ENCODE measurements at regions not wholly inside any gene's neighbourhood (a gene's known extent, or its start where the extent isn't known, plus 50 kb on each side); places are given as distances from the start of the nearest gene placed in this dataset.

DNA sequence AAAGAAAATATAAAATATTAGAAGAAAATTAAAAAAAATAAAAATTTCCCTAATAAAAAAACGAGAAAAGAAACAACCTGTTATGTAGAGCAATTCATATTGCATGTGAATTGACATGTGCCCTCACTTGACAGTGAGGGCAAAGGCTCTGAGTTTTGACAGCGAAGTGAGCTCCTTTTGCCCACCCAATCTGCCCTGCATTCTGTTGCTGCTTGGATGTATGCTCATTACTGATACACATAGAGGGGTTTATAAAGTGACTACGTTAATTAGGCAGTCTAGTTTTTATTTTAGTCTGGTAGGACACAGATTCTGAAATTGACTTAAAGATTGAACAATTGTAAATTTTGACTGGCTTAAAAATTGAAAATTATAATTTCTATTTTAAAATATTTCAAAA lies 949.4 kb downstream of the TLE4 start:
- no peak overlapping the region for H3K4me3 ChIP-seq (ENCODE audit: low read depth in 2 of 2, low read length in 2 of 2)
- no peaks in the 10 kb centered on the region for H3K9me3 ChIP-seq (ENCODE audit: control insufficient read depth, insufficient read depth, low read depth, low read length)
- H3K4me1 ChIP-seq (ENCODE audit: control insufficient read depth, insufficient read depth, low read length): no peaks in the 10 kb centered on the region
- no peaks in the 10 kb centered on the region for H3K27me3 ChIP-seq (ENCODE audit: control insufficient read depth, insufficient read depth, low read length)
- ATAC-seq: no peak
- H3K27ac ChIP-seq (ENCODE audit: low read length): no peak overlapping the region
- intact Hi-C loops (cut with micrococcal nuclease; ENCODE audit: unreplicated experiment): no loop called here
- BruUV-seq (replicated peaks): no TSS peak
- TF ChIP-seq POLR2AphosphoS5 (IDR thresholded peaks at IDR 0.05; ENCODE audit: low read depth, low read length) (no peak), TCF7L2 (IDR thresholded peaks at IDR 0.05; ENCODE audit: low read depth, low read length) (no peak), SIN3A (IDR thresholded peaks at IDR 0.05; ENCODE audit: borderline replicate concordance, insufficient read depth, low read depth, low read length) (no peak)
- TF ChIP-seq, protein P1, sequence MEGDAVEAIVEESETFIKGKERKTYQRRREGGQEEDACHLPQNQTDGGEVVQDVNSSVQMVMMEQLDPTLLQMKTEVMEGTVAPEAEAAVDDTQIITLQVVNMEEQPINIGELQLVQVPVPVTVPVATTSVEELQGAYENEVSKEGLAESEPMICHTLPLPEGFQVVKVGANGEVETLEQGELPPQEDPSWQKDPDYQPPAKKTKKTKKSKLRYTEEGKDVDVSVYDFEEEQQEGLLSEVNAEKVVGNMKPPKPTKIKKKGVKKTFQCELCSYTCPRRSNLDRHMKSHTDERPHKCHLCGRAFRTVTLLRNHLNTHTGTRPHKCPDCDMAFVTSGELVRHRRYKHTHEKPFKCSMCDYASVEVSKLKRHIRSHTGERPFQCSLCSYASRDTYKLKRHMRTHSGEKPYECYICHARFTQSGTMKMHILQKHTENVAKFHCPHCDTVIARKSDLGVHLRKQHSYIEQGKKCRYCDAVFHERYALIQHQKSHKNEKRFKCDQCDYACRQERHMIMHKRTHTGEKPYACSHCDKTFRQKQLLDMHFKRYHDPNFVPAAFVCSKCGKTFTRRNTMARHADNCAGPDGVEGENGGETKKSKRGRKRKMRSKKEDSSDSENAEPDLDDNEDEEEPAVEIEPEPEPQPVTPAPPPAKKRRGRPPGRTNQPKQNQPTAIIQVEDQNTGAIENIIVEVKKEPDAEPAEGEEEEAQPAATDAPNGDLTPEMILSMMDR (IDR thresholded peaks at IDR 0.05): no peak
- TF ChIP-seq, protein P2, sequence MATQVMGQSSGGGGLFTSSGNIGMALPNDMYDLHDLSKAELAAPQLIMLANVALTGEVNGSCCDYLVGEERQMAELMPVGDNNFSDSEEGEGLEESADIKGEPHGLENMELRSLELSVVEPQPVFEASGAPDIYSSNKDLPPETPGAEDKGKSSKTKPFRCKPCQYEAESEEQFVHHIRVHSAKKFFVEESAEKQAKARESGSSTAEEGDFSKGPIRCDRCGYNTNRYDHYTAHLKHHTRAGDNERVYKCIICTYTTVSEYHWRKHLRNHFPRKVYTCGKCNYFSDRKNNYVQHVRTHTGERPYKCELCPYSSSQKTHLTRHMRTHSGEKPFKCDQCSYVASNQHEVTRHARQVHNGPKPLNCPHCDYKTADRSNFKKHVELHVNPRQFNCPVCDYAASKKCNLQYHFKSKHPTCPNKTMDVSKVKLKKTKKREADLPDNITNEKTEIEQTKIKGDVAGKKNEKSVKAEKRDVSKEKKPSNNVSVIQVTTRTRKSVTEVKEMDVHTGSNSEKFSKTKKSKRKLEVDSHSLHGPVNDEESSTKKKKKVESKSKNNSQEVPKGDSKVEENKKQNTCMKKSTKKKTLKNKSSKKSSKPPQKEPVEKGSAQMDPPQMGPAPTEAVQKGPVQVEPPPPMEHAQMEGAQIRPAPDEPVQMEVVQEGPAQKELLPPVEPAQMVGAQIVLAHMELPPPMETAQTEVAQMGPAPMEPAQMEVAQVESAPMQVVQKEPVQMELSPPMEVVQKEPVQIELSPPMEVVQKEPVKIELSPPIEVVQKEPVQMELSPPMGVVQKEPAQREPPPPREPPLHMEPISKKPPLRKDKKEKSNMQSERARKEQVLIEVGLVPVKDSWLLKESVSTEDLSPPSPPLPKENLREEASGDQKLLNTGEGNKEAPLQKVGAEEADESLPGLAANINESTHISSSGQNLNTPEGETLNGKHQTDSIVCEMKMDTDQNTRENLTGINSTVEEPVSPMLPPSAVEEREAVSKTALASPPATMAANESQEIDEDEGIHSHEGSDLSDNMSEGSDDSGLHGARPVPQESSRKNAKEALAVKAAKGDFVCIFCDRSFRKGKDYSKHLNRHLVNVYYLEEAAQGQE (IDR thresholded peaks at IDR 0.05; ENCODE audit: insufficient read depth in 1 of 2, low read depth in 2 of 2, low read length in 1 of 2): no peak
- H3K36me3 ChIP-seq (ENCODE audit: control insufficient read depth, insufficient read depth, low read length): no peaks in the 10 kb centered on the region
- ChIA-PET CTCF (no interaction called here), POLR2A (no interaction called here)
- in situ Hi-C loops (cut with HindIII; ENCODE audit: low pct_unique_long_range_greater_than_20kb, low sequenced_read_pairs): no loop called here
- no peak for DNase-seq (ENCODE audit: low read depth, low spot score)

DNA sequence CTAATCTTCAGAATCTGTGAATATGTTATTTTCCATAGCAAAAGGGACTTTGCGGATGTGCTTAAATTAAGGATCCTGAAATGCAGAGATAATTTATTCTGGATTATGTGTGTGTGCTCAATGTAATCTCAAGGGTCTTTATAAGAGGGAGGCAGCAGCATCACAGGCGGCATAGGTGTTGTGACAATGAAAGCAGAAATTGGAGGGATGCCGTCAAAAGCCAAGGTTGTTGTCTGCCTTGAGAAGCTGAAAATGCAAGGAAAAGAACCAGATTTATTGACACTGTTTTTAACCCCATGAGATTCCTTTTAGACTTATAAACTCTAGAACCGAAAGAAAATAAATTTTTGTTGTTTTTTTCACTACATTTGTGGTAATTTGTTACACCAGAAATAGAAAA lies 948.5 kb downstream of the TLE4 start:
- intact Hi-C loops (cut with micrococcal nuclease; ENCODE audit: unreplicated experiment): no loop called here
- in situ Hi-C loops (cut with HindIII; ENCODE audit: low pct_unique_long_range_greater_than_20kb, low sequenced_read_pairs): no loop called here
- POLR2A ChIA-PET: no interaction called here
- DNase-seq (ENCODE audit: low read depth, low spot score) (no peak), ATAC-seq (no peak)
- no peaks in the 10 kb centered on the region for H3K36me3 ChIP-seq (ENCODE audit: control insufficient read depth, insufficient read depth, low read length)
- TF ChIP-seq TCF7L2 (IDR thresholded peaks at IDR 0.05; ENCODE audit: low read depth, low read length): no peak
- TF ChIP-seq, protein P1 (IDR thresholded peaks at IDR 0.05): no peak
- no peak for TF ChIP-seq POLR2AphosphoS5 (IDR thresholded peaks at IDR 0.05; ENCODE audit: low read depth, low read length)
- TF ChIP-seq, protein P2 (IDR thresholded peaks at IDR 0.05; ENCODE audit: insufficient read depth in 1 of 2, low read depth in 2 of 2, low read length in 1 of 2): no peak
- TF ChIP-seq SIN3A (IDR thresholded peaks at IDR 0.05; ENCODE audit: borderline replicate concordance, insufficient read depth, low read depth, low read length): no peak
- no peaks in the 10 kb centered on the region for H3K9me3 ChIP-seq (ENCODE audit: control insufficient read depth, insufficient read depth, low read depth, low read length)
- no TSS peak for BruUV-seq (replicated peaks)
- H3K4me1 ChIP-seq (ENCODE audit: control insufficient read depth, insufficient read depth, low read length): no peaks in the 10 kb centered on the region
- H3K27me3 ChIP-seq (ENCODE audit: control insufficient read depth, insufficient read depth, low read length): no peaks in the 10 kb centered on the region
- no peak overlapping the region for H3K27ac ChIP-seq (ENCODE audit: low read length)
- CTCF ChIA-PET: no interaction called here
- no peak overlapping the region for H3K4me3 ChIP-seq (ENCODE audit: low read depth in 2 of 2, low read length in 2 of 2)

Data from Panc1 (cell line).